ENCODE measurements at regions not wholly inside any gene's neighbourhood (a gene's known extent, or its start where the extent isn't known, plus 50 kb on each side); places are given as distances from the start of the nearest gene placed in this dataset.
"Not testable (repeated sequence)": the region's sequence is repeated elsewhere in the genome, so short reads cannot be mapped to it uniquely, and the experiment has no call there.

DNA sequence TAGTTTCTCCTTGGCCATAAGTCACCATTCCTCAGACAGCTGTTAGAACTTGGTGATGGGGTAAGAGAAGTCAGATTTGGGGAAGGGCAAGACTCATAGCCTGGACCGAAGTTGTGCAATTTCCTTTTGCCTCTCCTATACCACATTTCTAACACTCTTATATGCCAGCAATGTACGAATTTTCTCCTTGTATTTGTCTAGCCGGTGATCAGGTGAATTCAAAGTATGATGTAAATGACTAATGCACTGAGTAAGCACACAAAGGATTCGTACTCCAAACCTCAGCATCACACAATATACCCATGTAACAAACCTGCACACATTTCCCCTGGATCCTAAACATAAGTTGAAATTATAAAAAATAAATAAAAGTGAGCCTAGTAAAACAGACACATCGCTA is 1143.5 kb upstream of the CELF4 start:
- DNase-seq (ENCODE audit: low read depth in 3 of 3) = no peak

GRCh38 chr18:38706373-38706772 is 1140.8 kb upstream of the CELF4 start:
- no peak for DNase-seq (ENCODE audit: low read depth in 3 of 3)

- no peak for DNase-seq (ENCODE audit: low read depth in 3 of 3)
Measured at GRCh38 chr18:38698088-38698487, 1132.5 kb upstream of the CELF4 start.

- no peak for DNase-seq (ENCODE audit: low read depth in 3 of 3)
Measured at GRCh38 chr18:38695559-38696280, 1130.1 kb upstream of the CELF4 start.

DNA sequence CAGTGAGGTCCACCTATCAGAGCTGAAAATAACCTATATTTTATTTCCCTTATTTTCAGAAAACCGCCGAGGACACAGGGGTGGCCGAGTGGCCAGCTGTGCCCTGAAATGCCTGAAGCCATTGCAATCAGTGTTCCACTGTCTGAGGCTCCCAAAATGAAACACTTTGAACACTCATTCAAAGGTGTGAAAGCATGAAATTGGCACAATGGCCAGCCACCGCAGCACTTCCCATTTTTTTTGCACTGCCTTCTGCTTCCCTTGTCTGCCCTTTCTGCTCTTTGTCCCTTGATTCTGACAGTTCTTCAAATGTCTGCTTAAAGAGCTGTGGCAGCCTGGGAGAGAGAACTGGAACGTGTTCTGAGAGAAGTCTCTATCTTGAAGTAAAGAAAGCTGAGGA is 1127.5 kb upstream of the CELF4 start:
- DNase-seq (ENCODE audit: low read depth in 3 of 3) = no peak

DNA sequence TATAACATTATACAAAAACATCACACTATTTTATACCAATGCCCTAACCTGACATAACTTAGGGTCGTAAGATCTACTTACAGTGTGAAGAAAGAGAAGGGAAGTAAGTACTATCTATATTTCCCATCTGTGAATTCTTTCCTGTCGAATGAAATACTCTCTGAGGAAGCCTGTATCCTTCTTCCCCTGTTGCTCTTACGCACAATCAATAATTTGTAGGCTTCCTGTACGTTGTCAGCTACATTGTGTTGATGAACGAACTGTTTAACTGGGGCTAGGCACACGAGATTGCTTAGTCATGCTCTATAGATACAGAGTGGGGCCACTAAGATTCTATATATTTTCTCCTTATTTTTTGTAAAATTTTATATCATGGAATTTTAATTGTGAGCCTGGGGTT is 1125.0 kb upstream of the CELF4 start:
- no peak for DNase-seq (ENCODE audit: low read depth in 3 of 3)

- DNase-seq (ENCODE audit: low read depth in 3 of 3) = no peak
Measured at GRCh38 chr18:38688416-38688815, 1122.8 kb upstream of the CELF4 start.

- no peak for DNase-seq (ENCODE audit: low read depth in 3 of 3)
Measured at GRCh38 chr18:38670486-38670885, 1104.9 kb upstream of the CELF4 start.

GRCh38 chr18:38664929-38665328 is 1099.3 kb upstream of the CELF4 start:
- DNase-seq (ENCODE audit: low read depth in 3 of 3) = no peak

GRCh38 chr18:38663682-38664081 is 1098.1 kb upstream of the CELF4 start:
- DNase-seq (ENCODE audit: low read depth in 3 of 3) = no peak

DNA sequence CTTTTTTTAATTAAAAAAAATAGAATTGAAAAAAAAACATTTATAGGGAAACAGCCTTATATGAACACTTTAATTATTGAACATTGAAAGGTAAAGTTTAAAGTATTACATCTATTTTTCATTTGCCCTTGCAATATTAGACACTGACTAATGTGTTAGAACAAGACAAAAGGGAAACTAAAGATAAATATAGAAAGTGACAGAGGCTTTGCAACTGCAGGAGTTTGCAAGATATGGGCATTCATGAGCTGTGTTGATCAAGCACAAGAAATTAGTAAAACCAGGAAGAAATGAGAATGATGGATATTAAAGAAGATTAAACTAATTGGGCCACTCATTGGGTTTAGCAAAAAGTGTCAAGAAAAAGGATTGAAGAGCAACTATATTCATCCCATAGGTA is 1097.7 kb upstream of the CELF4 start:
- DNase-seq (ENCODE audit: low read depth in 3 of 3) = no peak

GRCh38 chr18:38654946-38655345 is 1089.3 kb upstream of the CELF4 start:
- no peak for DNase-seq (ENCODE audit: low read depth in 3 of 3)

- no peak for DNase-seq (ENCODE audit: low read depth in 3 of 3)
Measured at GRCh38 chr18:38651736-38652135, 1086.1 kb upstream of the CELF4 start.

DNA sequence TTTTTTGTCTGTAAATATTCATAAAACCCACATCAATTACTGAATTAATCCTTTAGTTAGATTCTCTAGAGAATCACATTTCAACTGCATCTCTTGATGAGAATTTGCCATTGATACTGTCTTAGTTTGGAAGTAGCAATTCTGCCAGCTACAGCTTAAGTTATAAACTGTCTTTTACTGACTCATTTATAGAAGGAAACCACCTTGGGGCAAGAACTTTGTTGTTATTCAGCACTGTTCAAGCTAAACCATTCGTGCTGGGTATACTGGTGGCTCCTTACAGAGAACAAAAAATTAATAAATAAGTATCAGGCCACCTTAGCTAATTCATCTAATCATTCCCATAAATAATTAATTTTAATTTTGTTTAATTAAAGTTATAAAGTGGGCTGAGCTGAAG is 1082.6 kb upstream of the CELF4 start:
- DNase-seq (ENCODE audit: low read depth in 3 of 3) = no peak

GRCh38 chr18:38646296-38646695 is 1080.7 kb upstream of the CELF4 start:
- DNase-seq (ENCODE audit: low read depth in 3 of 3) = no peak

DNA sequence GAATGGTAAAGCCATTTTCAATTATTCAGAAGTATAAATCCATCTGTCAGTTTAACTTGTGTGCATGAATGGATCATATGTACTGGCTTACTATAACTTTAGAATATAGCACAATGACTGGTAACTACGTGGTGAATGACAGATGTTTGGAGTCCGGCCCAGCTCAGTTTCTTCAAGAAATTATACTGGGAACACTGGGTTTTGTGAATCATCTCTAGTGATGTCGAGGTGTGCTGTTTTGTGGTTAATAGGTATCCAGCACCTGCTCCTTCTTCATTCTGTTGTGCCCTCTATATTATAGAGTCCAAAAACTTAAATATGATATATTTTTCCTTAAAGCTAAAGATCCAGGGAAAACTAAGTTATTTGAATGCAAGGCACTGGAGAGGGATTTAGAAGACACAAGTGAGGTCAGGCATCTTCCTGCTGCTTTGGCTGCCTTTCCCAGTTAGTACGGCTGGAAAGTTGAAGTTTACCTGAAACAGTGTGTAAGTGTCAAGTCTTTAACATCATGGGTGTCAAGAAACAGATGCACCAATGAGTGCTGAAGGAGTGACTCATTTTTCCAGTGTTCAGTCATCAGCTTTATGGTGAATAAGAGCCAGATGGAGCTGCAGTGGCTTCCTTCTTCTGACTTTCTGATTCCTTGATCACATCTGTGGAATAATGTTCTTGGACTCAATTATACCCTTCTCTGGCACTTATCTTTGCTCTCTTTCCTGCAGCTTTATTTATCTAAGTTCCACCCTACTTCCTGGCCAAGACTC is 1079.5 kb upstream of the CELF4 start:
- no peak for DNase-seq (ENCODE audit: low read depth in 3 of 3)

DNA sequence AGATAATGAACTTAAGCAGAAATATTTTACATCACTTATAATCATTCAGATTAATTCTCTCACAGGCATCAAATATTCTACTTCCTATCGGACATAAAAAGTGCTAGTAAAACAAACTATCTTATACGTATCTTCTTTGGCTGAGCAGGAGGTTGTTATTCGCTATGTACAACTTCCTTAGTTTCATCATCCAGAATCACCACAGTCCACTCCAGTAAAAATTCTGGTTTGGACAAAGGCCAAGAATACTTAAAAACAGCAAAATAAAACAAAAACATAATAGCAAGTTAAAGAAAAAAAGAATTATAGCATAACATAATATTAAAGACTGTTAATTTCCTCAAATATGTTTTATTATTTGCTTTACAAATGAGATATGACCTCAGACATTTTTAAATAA is 1077.1 kb upstream of the CELF4 start:
- no peak for DNase-seq (ENCODE audit: low read depth in 3 of 3)

DNA sequence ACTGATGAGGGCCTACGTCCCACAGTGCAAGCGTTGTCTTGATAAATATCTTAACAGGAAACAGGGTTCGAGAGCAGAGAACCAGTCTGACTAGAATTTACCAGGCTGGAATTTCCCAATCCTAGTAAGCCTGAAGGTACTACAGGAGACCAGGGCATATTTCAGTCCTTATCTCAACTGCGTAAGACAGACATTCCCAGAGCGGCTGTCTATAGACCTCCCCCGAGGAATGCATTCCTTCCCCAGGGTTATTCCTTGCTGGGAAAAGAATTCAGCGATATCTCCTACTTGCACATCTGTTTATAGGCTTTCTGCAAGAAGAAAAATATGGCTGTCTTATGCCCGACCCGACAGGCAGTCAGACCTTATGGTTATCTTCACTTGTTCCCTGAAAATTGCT is 1074.1 kb upstream of the CELF4 start:
- DNase-seq (ENCODE audit: low read depth in 3 of 3) = not testable (repeated sequence)

DNA sequence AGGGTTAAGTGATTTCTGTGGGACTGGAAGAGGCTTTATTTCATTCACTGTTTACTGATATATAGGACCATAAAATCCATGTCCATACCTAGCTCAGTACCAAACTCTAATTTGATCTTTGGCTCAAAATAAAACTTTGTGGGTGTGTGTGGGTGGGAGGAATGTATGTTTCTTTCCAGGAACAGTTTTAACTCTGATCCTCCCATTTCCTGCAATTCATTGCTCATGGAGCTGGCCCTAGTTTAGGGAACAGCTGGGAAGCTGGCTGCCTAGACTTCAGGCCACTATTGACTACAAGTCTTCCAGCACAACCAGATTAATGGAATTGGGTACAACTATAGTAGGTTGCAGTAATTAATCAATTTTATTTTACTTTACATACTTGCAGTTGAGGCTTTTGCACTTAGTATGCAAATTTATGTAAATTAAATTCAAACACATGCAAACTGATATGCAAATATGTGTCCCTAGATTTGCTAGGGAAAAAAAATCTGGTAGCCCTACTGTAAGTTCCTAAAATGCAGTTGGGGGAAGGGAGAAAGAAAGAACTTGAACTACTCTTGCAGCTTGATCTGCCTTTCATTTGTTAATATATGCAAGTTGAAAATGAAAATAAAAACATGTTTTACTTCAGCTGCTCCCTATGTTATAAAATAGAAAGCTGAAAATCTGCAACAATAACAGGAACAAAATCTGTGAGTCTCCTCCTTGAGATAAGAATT is 1070.3 kb upstream of the CELF4 start:
- no peak for DNase-seq (ENCODE audit: low read depth in 3 of 3)

GRCh38 chr18:38634117-38634516 is 1068.5 kb upstream of the CELF4 start:
- DNase-seq (ENCODE audit: low read depth in 3 of 3) = no peak

DNA sequence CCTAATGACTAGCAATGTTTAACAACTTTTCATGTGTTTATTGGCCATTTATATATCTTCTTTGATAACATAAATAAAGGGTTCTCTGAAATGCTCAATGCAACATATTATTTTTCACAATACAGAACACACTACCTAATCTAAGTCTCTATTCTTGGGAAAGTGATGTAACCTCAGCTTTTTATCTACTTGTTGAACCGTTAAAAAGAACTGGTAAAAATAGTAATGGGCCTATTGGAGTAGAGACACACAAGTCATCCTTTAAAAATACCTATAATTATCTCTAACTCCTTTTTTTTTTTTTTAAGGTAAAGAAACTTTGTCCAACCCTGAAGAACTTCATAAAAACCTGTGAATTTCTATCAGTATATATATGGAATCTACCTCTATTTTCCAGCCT is 1067.7 kb upstream of the CELF4 start:
- DNase-seq (ENCODE audit: low read depth in 3 of 3) = no peak

DNA sequence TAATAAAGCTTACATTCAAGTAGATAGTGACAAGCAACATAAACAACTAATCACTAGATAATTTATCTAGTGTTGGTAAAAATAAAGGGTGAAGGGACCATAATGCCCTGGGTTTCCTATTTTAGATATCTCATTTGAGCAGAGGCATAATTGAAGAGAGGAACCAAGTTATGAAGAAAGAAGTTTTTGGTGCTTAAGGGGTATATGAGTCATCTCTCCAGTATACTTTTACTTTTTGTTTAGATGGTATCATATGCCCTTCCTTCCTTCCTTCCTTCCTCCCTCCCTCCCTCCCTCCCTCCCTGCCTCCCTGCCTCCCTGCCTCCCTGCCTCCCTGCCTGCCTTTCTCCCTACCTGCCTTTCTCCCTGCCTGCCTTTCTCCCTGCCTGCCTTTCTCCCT is 1053.5 kb upstream of the CELF4 start:
- DNase-seq (ENCODE audit: low read depth in 3 of 3) = no peak

DNA sequence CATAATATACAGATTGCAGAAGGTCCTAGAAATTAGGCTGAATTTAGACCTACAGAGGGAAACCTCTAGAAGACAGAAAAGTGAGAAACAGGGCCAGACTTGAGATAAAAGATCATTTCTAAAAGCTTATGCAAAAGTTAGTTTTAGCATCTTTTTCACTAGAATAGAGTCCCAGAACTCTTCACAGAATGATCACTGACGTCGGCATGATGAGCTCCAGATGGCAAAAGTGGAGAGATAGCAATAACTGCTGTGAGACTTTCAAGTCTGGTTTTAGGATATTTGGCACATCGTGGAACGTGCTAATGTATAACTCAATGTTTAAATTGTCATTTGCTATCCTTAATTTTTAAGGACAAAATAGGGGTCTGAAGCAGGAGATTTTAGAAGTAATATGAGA is 1050.7 kb upstream of the CELF4 start:
- no peak for DNase-seq (ENCODE audit: low read depth in 3 of 3)

All from stimulated activated CD4-positive, alpha-beta T cell treated with anti-CD3 and anti-CD28 coated beads, TNF-alpha, amount 100 ng/mL, for 48 hours (primary cell).